ENCODE measurements at regions not wholly inside any gene's neighbourhood (a gene's known extent, or its start where the extent isn't known, plus 50 kb on each side); places are given as distances from the start of the nearest gene placed in this dataset.

DNA sequence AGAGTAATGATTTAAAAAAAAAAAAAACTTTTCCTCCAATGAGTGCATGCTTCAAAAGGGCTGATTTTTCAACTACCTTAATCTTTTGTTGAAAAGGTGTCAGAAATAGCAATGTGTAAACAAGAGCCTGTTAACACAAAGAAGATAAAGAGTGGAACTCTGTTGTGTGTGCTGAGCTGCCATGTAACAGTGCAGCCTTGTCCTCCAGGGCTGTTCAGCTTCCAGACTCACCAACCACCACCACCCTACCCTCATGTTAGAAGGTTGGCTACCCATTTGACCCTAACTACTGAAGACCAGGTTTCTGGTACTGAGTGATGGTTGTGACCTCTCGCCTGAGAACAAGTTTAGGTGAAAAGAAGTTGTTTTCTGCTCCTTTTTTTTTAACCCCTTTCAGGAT, 222.8 kb upstream of the TEX13C start:
- Histone ChIP-seq H3K4me1 (no peaks in the 10 kb centered on the region), H3K27me3 (no peaks in the 10 kb centered on the region), H3K36me3 (no peaks in the 10 kb centered on the region), H3K9me3 (no peaks in the 10 kb centered on the region), H3K4me3 (no peak overlapping the region), H3K27ac (no peak overlapping the region)
- TF ChIP-seq, protein P1, sequence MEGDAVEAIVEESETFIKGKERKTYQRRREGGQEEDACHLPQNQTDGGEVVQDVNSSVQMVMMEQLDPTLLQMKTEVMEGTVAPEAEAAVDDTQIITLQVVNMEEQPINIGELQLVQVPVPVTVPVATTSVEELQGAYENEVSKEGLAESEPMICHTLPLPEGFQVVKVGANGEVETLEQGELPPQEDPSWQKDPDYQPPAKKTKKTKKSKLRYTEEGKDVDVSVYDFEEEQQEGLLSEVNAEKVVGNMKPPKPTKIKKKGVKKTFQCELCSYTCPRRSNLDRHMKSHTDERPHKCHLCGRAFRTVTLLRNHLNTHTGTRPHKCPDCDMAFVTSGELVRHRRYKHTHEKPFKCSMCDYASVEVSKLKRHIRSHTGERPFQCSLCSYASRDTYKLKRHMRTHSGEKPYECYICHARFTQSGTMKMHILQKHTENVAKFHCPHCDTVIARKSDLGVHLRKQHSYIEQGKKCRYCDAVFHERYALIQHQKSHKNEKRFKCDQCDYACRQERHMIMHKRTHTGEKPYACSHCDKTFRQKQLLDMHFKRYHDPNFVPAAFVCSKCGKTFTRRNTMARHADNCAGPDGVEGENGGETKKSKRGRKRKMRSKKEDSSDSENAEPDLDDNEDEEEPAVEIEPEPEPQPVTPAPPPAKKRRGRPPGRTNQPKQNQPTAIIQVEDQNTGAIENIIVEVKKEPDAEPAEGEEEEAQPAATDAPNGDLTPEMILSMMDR (IDR thresholded peaks at IDR 0.05) = no peak
- no peak for DNase-seq
- no peak for ATAC-seq
- 73 to 94% methylated on average over 1 of the region's 1 CpG for WGBS, 2 donors
- intact Hi-C loops (cut with DNase I) = no loop called here

DNA sequence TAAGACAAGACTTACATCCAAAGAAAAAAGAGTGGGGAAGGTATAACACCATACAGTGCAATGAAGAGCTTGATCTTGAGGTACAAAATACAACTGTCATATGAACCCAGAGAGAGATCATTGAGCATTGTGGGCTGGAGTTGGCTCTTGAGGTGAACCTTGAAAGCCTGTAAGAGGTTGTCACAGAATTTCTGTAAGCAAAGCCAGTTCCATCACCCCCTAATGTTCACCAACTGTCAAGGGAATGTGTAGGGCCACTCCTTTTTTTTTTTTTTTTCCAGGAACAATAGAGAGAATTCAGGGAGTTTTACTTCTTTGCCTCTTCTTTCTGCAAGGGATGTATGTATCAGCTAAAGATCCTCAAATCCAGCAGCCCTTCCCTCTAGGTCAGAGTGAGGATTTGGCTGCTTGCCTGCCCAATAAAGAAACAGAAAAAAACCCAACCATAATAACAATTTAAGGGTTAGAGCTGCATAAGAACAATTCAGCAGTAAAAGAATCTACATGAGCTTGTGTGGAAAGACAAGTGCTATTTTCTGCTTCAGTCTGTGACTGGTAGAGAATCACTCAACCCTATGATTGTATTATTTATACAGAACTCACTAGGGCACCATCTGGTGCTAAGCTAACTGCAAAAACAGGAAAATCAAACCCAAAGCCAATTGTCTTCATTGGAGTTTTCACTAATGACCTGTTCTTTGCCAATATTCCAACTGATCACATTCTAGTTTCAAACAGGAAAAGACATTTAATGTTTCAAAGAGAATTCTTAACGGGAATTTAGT, 217.5 kb upstream of the TEX13C start:
- no peaks in the 10 kb centered on the region for H3K36me3 ChIP-seq
- ATAC-seq = no peak
- no peaks in the 10 kb centered on the region for H3K9me3 ChIP-seq
- no peaks in the 10 kb centered on the region for H3K4me1 ChIP-seq
- H3K27me3 ChIP-seq = no peaks in the 10 kb centered on the region
- WGBS, 2 donors = 47 to 49% methylated on average over 1 of the region's 1 CpG
- TF ChIP-seq, protein P1 (IDR thresholded peaks at IDR 0.05) = no peak
- intact Hi-C loops (cut with DNase I) = no loop called here
- H3K27ac ChIP-seq = no peak overlapping the region
- DNase-seq = no peak
- no peak overlapping the region for H3K4me3 ChIP-seq

DNA sequence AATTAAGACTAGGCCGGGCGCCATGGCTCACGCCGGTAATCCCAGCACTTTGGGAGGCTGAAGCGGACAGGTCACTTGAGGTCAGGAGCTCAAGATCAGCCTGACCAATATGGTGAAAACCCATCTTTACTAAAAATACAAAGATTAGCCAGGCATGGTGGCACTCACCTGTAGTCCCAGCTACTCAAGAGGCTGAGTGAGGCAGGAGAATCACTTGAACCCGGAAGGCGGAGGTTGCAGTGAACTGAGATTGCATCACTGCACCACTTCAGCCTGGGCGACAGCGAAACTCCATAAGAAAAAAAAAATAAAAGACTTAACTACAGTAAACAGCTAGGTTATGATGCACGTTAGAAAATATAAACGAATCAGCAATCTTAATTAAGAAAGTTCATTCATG, 216.0 kb upstream of the TEX13C start:
- WGBS, 2 donors = 86 to 93% methylated on average over 11 of the region's 11 CpGs

DNA sequence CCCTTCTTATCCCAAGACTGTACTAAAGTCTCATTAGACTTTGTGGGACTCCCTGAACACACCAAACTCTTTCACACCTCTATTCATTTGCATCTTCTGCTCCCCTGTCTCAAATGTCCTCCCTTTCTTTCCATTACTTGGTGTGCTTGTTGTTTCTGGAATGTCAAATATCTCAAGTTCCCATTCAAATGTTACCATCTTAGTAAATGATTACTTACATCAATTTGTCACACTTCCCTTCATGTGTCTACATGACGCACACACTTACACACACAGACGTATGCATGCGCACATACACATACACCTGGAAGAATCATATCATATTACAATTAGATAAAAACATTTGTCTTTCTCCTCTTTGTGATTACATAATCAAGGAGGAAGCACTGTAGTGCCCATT, 210.8 kb upstream of the TEX13C start:
- no peaks in the 10 kb centered on the region for H3K36me3 ChIP-seq
- H3K4me1 ChIP-seq = no peaks in the 10 kb centered on the region
- no peaks in the 10 kb centered on the region for H3K9me3 ChIP-seq
- TF ChIP-seq, protein P1 (IDR thresholded peaks at IDR 0.05) = no peak
- H3K4me3 ChIP-seq = no peak overlapping the region
- ATAC-seq = no peak
- intact Hi-C loops (cut with DNase I) = no loop called here
- H3K27ac ChIP-seq = no peak overlapping the region
- DNase-seq = no peak
- 90 to 95% methylated on average over 3 of the region's 3 CpGs for WGBS, 2 donors
- no peaks in the 10 kb centered on the region for H3K27me3 ChIP-seq

More for the DNA sequence above, 216.0 kb upstream of the TEX13C start:
- ATAC-seq (no peak), DNase-seq (no peak)
- Histone ChIP-seq H3K27ac (no peak overlapping the region), H3K4me1 (no peaks in the 10 kb centered on the region), H3K9me3 (no peaks in the 10 kb centered on the region), H3K36me3 (no peaks in the 10 kb centered on the region), H3K4me3 (no peak overlapping the region), H3K27me3 (no peaks in the 10 kb centered on the region)
- TF ChIP-seq, protein P1 (IDR thresholded peaks at IDR 0.05) = no peak
- intact Hi-C loops (cut with DNase I) = no loop called here
